IMR-90 (cell line): ENCODE measurements at regions not wholly inside any gene's neighbourhood (a gene's known extent, or its start where the extent isn't known, plus 50 kb on each side); places are given as distances from the start of the nearest gene placed in this dataset.

ENCODE experiments used
- ATAC-seq: fragments of 200-7000 bp; cut with Tn5 transposase; 2 replicates; pipeline ENCODE4 v1.9.1; 2020; ENCODE audit warnings: low read depth, mild to moderate bottlenecking, moderate library complexity
- BruUV-seq: library from RNA; stranded (reverse); fragments of 400-500 nt; replicated peaks from 2 replicates; lab custom pipeline; 2021; lab: Mats Ljungman, UMichigan
- CTCF ChIA-PET: fragments of 300-600 bp; formaldehyde crosslinking; extraction: SDS; loops from one replicate; lab custom pipeline; 2021; ENCODE audit warnings: antibody characterized with exemption; lab: Yijun Ruan, JAX
- POLR2A ChIA-PET: fragments of 300-600 bp; sonication (Branson Sonifier 250); formaldehyde crosslinking; loops from one replicate; lab custom pipeline; 2022; ENCODE audit warnings: antibody characterized with exemption; ENCODE audit not compliant: unreplicated experiment; lab: Charles Lee
- DNase-seq: peaks from one replicate; pipeline ENCODE4 v3.0.0; 2013
- H2AFZ ChIP-seq: replicated peaks from 2 replicates; pipeline ENCODE3; 2013; ENCODE audit warnings: low read length, mild to moderate bottlenecking; ENCODE audit not compliant: poor library complexity
- H2AK5ac ChIP-seq: 2 replicates; pipeline ENCODE4 v1.6.1; 2013; ENCODE audit warnings: low read depth, low read length, inconsistent platforms
- H2AK9ac ChIP-seq: replicated peaks from 2 replicates; pipeline ENCODE3; 2013; ENCODE audit warnings: mild to moderate bottlenecking, low read depth, low read length, moderate library complexity; ENCODE audit not compliant: poor library complexity
- H2BK120ac ChIP-seq: 2 replicates; pipeline ENCODE4 v1.6.1; 2013; ENCODE audit warnings: low read depth, low read length, inconsistent platforms
- H2BK15ac ChIP-seq: 3 replicates; pipeline ENCODE4 v1.6.1; 2013; ENCODE audit warnings: low read depth, low read length, inconsistent platforms
- H2BK20ac ChIP-seq: 2 replicates; pipeline ENCODE4 v1.6.1; 2013; ENCODE audit warnings: low read depth, mild to moderate bottlenecking, inconsistent platforms, low read length, moderate library complexity
- H2BK5ac ChIP-seq: 2 replicates; pipeline ENCODE4 v1.6.1; 2013; ENCODE audit warnings: mild to moderate bottlenecking, low read depth, low read length, inconsistent platforms; ENCODE audit not compliant: poor library complexity, severe bottlenecking
- H3K14ac ChIP-seq: replicated peaks from 2 replicates; pipeline ENCODE4 v1.6.1; 2013; ENCODE audit warnings: low read depth, low read length, inconsistent platforms
- H3K18ac ChIP-seq: 2 replicates; pipeline ENCODE4 v1.6.1; 2013; ENCODE audit warnings: low read depth, low read length, control low read depth
- H3K23ac ChIP-seq: 2 replicates; pipeline ENCODE4 v1.6.1; 2013; ENCODE audit warnings: low read depth, low read length, inconsistent platforms
- H3K27ac ChIP-seq: 2 replicates; pipeline ENCODE4 v1.5.1; 2013; ENCODE audit warnings: mild to moderate bottlenecking, control low read depth, low read length; ENCODE audit not compliant: insufficient read depth
- H3K27me3 ChIP-seq: 2 replicates; pipeline ENCODE4 v1.6.1; 2013; ENCODE audit warnings: low read length; ENCODE audit not compliant: control insufficient read depth, insufficient read depth
- H3K36me3 ChIP-seq: 2 replicates; pipeline ENCODE4 v1.6.1; 2013; ENCODE audit warnings: low read length, mixed read lengths; ENCODE audit not compliant: control insufficient read depth, insufficient read depth
- H3K4ac ChIP-seq: 2 replicates; pipeline ENCODE4 v1.6.1; 2013; ENCODE audit warnings: low read depth, low read length, inconsistent platforms
- H3K4me1 ChIP-seq: 2 replicates; pipeline ENCODE4 v1.6.1; 2013; ENCODE audit warnings: low read length, mixed read lengths; ENCODE audit not compliant: control insufficient read depth, insufficient read depth
- H3K4me2 ChIP-seq: 2 replicates; pipeline ENCODE4 v1.6.1; 2013; ENCODE audit warnings: low read depth, mild to moderate bottlenecking, control low read depth, low read length, moderate library complexity
- H3K4me3 ChIP-seq: 2 replicates; pipeline ENCODE4 v1.5.1; 2013; ENCODE audit warnings: low read depth, mild to moderate bottlenecking, control low read depth, low read length, moderate library complexity; ENCODE audit not compliant: insufficient read depth
- H3K56ac ChIP-seq: 2 replicates; pipeline ENCODE4 v1.6.1; 2013; ENCODE audit warnings: low read length, inconsistent platforms; ENCODE audit not compliant: insufficient read depth; ENCODE audit errors: extremely low read depth
- H3K79me1 ChIP-seq, 2 experiments: 2 replicates each; pipeline ENCODE4 v1.6.1; 2013; ENCODE audit warnings: low read length in 2 of 2, inconsistent platforms in 1 of 2, low read depth in 1 of 2
- H3K9ac ChIP-seq: 2 replicates; pipeline ENCODE4 v1.6.1; 2013; ENCODE audit warnings: low read depth, low read length, control low read depth
- H3K9me1 ChIP-seq: 2 replicates; pipeline ENCODE4 v1.6.1; 2013; ENCODE audit warnings: low read length, inconsistent platforms; ENCODE audit not compliant: insufficient read depth
- H3K9me3 ChIP-seq: 2 replicates; pipeline ENCODE4 v1.6.1; 2013; ENCODE audit warnings: low read length; ENCODE audit not compliant: control insufficient read depth, insufficient read depth
- H4K20me1 ChIP-seq: 2 replicates; pipeline ENCODE4 v1.6.1; 2013; ENCODE audit warnings: low read length, inconsistent platforms; ENCODE audit not compliant: insufficient read depth
- H4K5ac ChIP-seq: 2 replicates; pipeline ENCODE4 v1.6.1; 2013; ENCODE audit warnings: mild to moderate bottlenecking, low read depth, low read length, control low read depth
- H4K8ac ChIP-seq, 2 experiments: 2 replicates each; pipeline ENCODE4 v1.6.1; 2013; ENCODE audit warnings: low read depth in 2 of 2, low read length in 2 of 2, control low read depth in 1 of 2, inconsistent platforms in 1 of 2
- H4K91ac ChIP-seq: 2 replicates; pipeline ENCODE4 v1.6.1; 2013; ENCODE audit warnings: low read depth, low read length, inconsistent platforms; ENCODE audit not compliant: insufficient read depth
- BHLHE40 ChIP-seq: fragments of 150-350 bp; IDR thresholded peaks from 2 replicates; pipeline ENCODE4 v1.6.1; 2016; ENCODE audit warnings: mild to moderate bottlenecking, low read depth, low read length
- CEBPB ChIP-seq: IDR thresholded peaks from 2 replicates; pipeline ENCODE4 v1.6.1; 2012; ENCODE audit warnings: low read depth, low read length, improper control_type of control experiment
- CHD1 ChIP-seq: IDR thresholded peaks from 2 replicates; pipeline ENCODE4 v1.6.1; 2012; ENCODE audit warnings: low read depth, low read length, improper control_type of control experiment
- FOS ChIP-seq: fragments of 150-350 bp; IDR thresholded peaks from 2 replicates; pipeline ENCODE4 v1.6.1; 2016; ENCODE audit warnings: low read depth, low read length
- MAFK ChIP-seq: IDR thresholded peaks from 2 replicates; pipeline ENCODE4 v1.6.1; 2012; ENCODE audit warnings: low read depth, low read length, improper control_type of control experiment
- MAZ ChIP-seq: IDR thresholded peaks from 2 replicates; pipeline ENCODE4 v1.6.1; 2012; ENCODE audit warnings: low read depth, mild to moderate bottlenecking, low read length, improper control_type of control experiment, moderate library complexity, borderline replicate concordance
- MXI1 ChIP-seq: IDR thresholded peaks from 2 replicates; pipeline ENCODE4 v1.6.1; 2012; ENCODE audit warnings: low read depth, mild to moderate bottlenecking, low read length, moderate library complexity, borderline replicate concordance
- NFE2L2 ChIP-seq: fragments of 150-350 bp; IDR thresholded peaks from 2 replicates; pipeline ENCODE4 v1.6.1; 2016; ENCODE audit warnings: low read depth, mild to moderate bottlenecking, low read length
- POLR2A ChIP-seq: IDR thresholded peaks from 2 replicates; pipeline ENCODE4 v1.6.1; 2012; ENCODE audit warnings: mild to moderate bottlenecking, low read depth, low read length
- RAD21 ChIP-seq: IDR thresholded peaks from 2 replicates; pipeline ENCODE4 v1.6.1; 2012; ENCODE audit warnings: low read length, improper control_type of control experiment
- RCOR1 ChIP-seq: IDR thresholded peaks from 2 replicates; pipeline ENCODE4 v1.6.1; 2012; ENCODE audit warnings: mild to moderate bottlenecking, low read length, improper control_type of control experiment; ENCODE audit not compliant: insufficient replicate concordance
- RFX5 ChIP-seq: IDR thresholded peaks from 2 replicates; pipeline ENCODE4 v1.8.0; 2012; ENCODE audit warnings: low read depth, mild to moderate bottlenecking, low read length, moderate library complexity
- SMC3 ChIP-seq: fragments of 150-350 bp; IDR thresholded peaks from 2 replicates; pipeline ENCODE4 v1.6.1; 2016; ENCODE audit warnings: low read depth, mild to moderate bottlenecking, antibody characterized with exemption, low read length, moderate library complexity
- USF2 ChIP-seq: fragments of 150-350 bp; IDR thresholded peaks from 2 replicates; pipeline ENCODE4 v1.6.1; 2017; ENCODE audit warnings: mild to moderate bottlenecking, antibody characterized with exemption, low read length, low read depth
- WGBS, 2 experiments: methylation state at CpG; one replicate each; pipeline versions ENCODE4 v1.1.5 to v1.1.7; 2013; ENCODE audit warnings: missing lambda C conversion rate in 2 of 2; ENCODE audit not compliant: insufficient read length in 1 of 2; ENCODE audit errors: extremely low coverage in 2 of 2; 5-methylcytosine and 5-hydroxymethylcytosine counted together
- dilution Hi-C: fragments of 300-500 bp; cut with HindIII; formaldehyde crosslinking; loops from one replicate; pipeline ENCODE4 v1.14.3; 2018; ENCODE audit warnings: low sequenced_read_pairs; ENCODE audit not compliant: unreplicated experiment
- in situ Hi-C: fragments of 300-500 bp; cut with MboI; formaldehyde crosslinking; loops from 3 replicates; pipeline ENCODE4 v1.14.3; 2019; ENCODE audit warnings: low sequenced_read_pairs, inconsistent platforms, mixed read lengths
- intact Hi-C: fragments of 100-400 bp; cut with micrococcal nuclease; formaldehyde crosslinking; loops from 2 replicates; pipeline ENCODE4 v1.10.0; 2022
- TF ChIP-seq, protein P1 (sequence below): fragments of 150-350 bp; IDR thresholded peaks from 2 replicates; pipeline ENCODE4 v1.6.1; 2016; ENCODE audit warnings: low read depth, mild to moderate bottlenecking, low read length, moderate library complexity, borderline replicate concordance
- TF ChIP-seq, protein P2 (sequence below): conservative IDR thresholded peaks from 2 replicates; pipeline ENCODE4 v1.5.1; 2012; ENCODE audit warnings: mild to moderate bottlenecking, low read depth, low read length, improper control_type of control experiment

- H4K8ac ChIP-seq, result no peak overlapping the region
- 80% methylated on average over 3 of the region's 9 CpGs; no CpG with 5 or more reads in 1 of the 2 experiments for WGBS, 2 experiments
- H3K4me2 ChIP-seq, result no peak overlapping the region
- DNase-seq (no peak), ATAC-seq (no peak)
- no TSS peak for BruUV-seq
- no peak overlapping the region for H2BK20ac ChIP-seq
- no peak overlapping the region for H3K27ac ChIP-seq
- TF ChIP-seq MAFK (no peak), CHD1 (no peak), CEBPB (no peak), NFE2L2 (no peak), MAZ (no peak), SMC3 (no peak), RCOR1 (no peak), POLR2A (no peak), USF2 (no peak), BHLHE40 (no peak), FOS (no peak), RFX5 (no peak), RAD21 (no peak), MXI1 (no peak)
- TF ChIP-seq, protein P1, sequence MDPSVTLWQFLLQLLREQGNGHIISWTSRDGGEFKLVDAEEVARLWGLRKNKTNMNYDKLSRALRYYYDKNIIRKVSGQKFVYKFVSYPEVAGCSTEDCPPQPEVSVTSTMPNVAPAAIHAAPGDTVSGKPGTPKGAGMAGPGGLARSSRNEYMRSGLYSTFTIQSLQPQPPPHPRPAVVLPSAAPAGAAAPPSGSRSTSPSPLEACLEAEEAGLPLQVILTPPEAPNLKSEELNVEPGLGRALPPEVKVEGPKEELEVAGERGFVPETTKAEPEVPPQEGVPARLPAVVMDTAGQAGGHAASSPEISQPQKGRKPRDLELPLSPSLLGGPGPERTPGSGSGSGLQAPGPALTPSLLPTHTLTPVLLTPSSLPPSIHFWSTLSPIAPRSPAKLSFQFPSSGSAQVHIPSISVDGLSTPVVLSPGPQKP, result no peak
- TF ChIP-seq, protein P2, sequence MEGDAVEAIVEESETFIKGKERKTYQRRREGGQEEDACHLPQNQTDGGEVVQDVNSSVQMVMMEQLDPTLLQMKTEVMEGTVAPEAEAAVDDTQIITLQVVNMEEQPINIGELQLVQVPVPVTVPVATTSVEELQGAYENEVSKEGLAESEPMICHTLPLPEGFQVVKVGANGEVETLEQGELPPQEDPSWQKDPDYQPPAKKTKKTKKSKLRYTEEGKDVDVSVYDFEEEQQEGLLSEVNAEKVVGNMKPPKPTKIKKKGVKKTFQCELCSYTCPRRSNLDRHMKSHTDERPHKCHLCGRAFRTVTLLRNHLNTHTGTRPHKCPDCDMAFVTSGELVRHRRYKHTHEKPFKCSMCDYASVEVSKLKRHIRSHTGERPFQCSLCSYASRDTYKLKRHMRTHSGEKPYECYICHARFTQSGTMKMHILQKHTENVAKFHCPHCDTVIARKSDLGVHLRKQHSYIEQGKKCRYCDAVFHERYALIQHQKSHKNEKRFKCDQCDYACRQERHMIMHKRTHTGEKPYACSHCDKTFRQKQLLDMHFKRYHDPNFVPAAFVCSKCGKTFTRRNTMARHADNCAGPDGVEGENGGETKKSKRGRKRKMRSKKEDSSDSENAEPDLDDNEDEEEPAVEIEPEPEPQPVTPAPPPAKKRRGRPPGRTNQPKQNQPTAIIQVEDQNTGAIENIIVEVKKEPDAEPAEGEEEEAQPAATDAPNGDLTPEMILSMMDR, result no peak
- no peak overlapping the region for H2BK5ac ChIP-seq
- H2AK5ac ChIP-seq, result no peak overlapping the region
- H3K4me1 ChIP-seq, result no peaks in the 10 kb centered on the region
- no peaks in the 10 kb centered on the region for H3K36me3 ChIP-seq
- no peak overlapping the region for H3K14ac ChIP-seq
- no peak overlapping the region for H3K9ac ChIP-seq
- dilution Hi-C loops, result no loop called here
- no peak overlapping the region for H2BK15ac ChIP-seq
- no peak overlapping the region for H2AK9ac ChIP-seq
- H3K23ac ChIP-seq, result no peak overlapping the region
- H3K79me1 ChIP-seq, result no peaks in the 10 kb centered on the region
- POLR2A ChIA-PET, result no interaction called here
- H4K91ac ChIP-seq, result no peak overlapping the region
- H3K18ac ChIP-seq, result no peak overlapping the region
- H4K5ac ChIP-seq, result no peak overlapping the region
- H4K20me1 ChIP-seq, result no peaks in the 10 kb centered on the region
- no peaks in the 10 kb centered on the region for H3K9me3 ChIP-seq
- intact Hi-C loops, result no loop called here
- H2BK120ac ChIP-seq, result no peak overlapping the region
- CTCF ChIA-PET, result no interaction called here
- H3K4me3 ChIP-seq, result no peak overlapping the region
- H3K4ac ChIP-seq, result no peak overlapping the region
- in situ Hi-C loops, result no loop called here
- no peaks in the 10 kb centered on the region; the same call in 1 of the 2 replicates for H3K27me3 ChIP-seq
- H3K56ac ChIP-seq, result no peak overlapping the region
- no peaks in the 10 kb centered on the region for H3K9me1 ChIP-seq
- H2AFZ ChIP-seq, result no peak overlapping the region
Observed at GRCh38 chr1:91173346-91173890, 151.6 kb upstream of the ZNF644 start.
